GM12878 (cell line): ENCODE measurements at regions not wholly inside any gene's neighbourhood (a gene's known extent, or its start where the extent isn't known, plus 50 kb on each side); places are given as distances from the start of the nearest gene placed in this dataset.

Source experiments
- BHLHE40 ChIP-seq, 2 experiments: fragments of 450-650 bp in 1 of 2; IDR thresholded peaks; 2 replicates each; pipeline ENCODE4 v1.6.1; 2011 to 2017; ENCODE audit warnings: low read depth in 2 of 2, borderline replicate concordance in 1 of 2, improper control_type of control experiment in 1 of 2, low read length in 1 of 2, mild to moderate bottlenecking in 1 of 2
- CHD1 ChIP-seq: IDR thresholded peaks from 2 replicates; pipeline ENCODE4 v1.6.1; 2012; ENCODE audit warnings: low read depth, low read length, improper control_type of control experiment
- CTCF ChIP-seq, 3 experiments: IDR thresholded peaks in 2 of 3; conservative IDR thresholded peaks in 1 of 3; 2 replicates each; pipeline ENCODE4 v1.5.1; 2011; ENCODE audit warnings: low read depth in 3 of 3, low read length in 3 of 3, mild to moderate bottlenecking in 3 of 3, control low read depth in 2 of 3, moderate library complexity in 2 of 3, inconsistent platforms in 1 of 3, mixed read lengths in 1 of 3; ENCODE audit not compliant: control insufficient read depth in 2 of 3, insufficient read depth in 1 of 3; ENCODE audit errors: extremely low read depth in 1 of 3
- EP300 ChIP-seq, 2 experiments: fragments of 150-350 bp in 1 of 2; IDR thresholded peaks; 2 replicates each; pipeline ENCODE4 v1.6.1; 2011 to 2012; ENCODE audit warnings: low read depth in 2 of 2, low read length in 2 of 2, borderline replicate concordance in 1 of 2, improper control_type of control experiment in 1 of 2, inconsistent platforms in 1 of 2; ENCODE audit not compliant: control insufficient read depth in 1 of 2
- NFYA ChIP-seq: IDR thresholded peaks from 2 replicates; pipeline ENCODE4 v1.6.1; 2011; ENCODE audit warnings: low read depth, mild to moderate bottlenecking, low read length, improper control_type of control experiment, borderline replicate concordance
- PAX8 ChIP-seq: fragments of 450-650 bp; IDR thresholded peaks from 2 replicates; pipeline ENCODE4 v1.6.1; 2017; ENCODE audit warnings: mild to moderate bottlenecking, moderate library complexity
- POLR2A ChIP-seq: IDR thresholded peaks from 2 replicates; pipeline ENCODE4 v1.6.1; 2011; ENCODE audit warnings: low read depth, mild to moderate bottlenecking, low read length
- RFX5 ChIP-seq: IDR thresholded peaks from 2 replicates; pipeline ENCODE4 v1.6.1; 2011; ENCODE audit warnings: low read depth, low read length, improper control_type of control experiment
- TARDBP ChIP-seq: IDR thresholded peaks from 2 replicates; pipeline ENCODE4 v1.6.1; 2016; ENCODE audit warnings: borderline replicate concordance
- USF1 ChIP-seq: IDR thresholded peaks from 2 replicates; pipeline ENCODE4 v1.6.1; 2011; ENCODE audit warnings: borderline replicate concordance, low read depth, mild to moderate bottlenecking, moderate library complexity, mixed read lengths, low read length; ENCODE audit not compliant: insufficient read depth; ENCODE audit errors: extremely low read length
- ZNF274 ChIP-seq: IDR thresholded peaks from one replicate; pipeline ENCODE4 v1.8.0; 2011; ENCODE audit not compliant: insufficient read length, insufficient read depth
- TF ChIP-seq, protein P1 (sequence below): fragments of 450-650 bp; IDR thresholded peaks from 2 replicates; pipeline ENCODE4 v1.6.1; 2014; ENCODE audit warnings: mild to moderate bottlenecking

DNA sequence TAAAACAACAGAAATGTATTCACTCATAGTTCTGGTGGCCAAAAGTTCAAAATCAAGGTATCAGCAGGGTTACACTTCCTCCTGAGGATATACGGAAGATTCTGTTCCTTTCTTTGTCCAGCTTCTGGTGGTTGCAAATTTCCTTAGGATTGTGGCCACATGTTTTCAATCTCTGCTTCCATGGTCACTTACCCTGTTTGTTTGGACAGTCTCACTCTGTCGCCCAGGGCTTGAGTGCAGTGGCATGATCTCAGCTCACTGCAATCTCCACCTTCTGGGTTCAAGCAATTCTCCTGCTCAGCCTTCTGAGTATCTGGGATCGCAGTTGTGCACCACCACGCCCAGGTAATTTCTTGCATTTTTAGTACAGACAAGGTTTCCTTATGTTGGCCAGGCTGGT is 534.3 kb downstream of the KCNA4 start:
- TF ChIP-seq RFX5 (no peak), PAX8 (no peak), CTCF (IDR thresholded peaks at IDR 0.05 in 2 of 3, conservative IDR thresholded peaks at IDR 0.05 in 1 of 3; ENCODE audit: control insufficient read depth in 2 of 3, extremely low read depth in 1 of 3, insufficient read depth in 1 of 3, low read depth in 3 of 3, low read length in 3 of 3) (no peak), POLR2A (no peak), ZNF274 (no peak), USF1 (no peak), CHD1 (no peak), EP300 (IDR thresholded peaks at IDR 0.05; ENCODE audit: borderline replicate concordance in 1 of 2, control insufficient read depth in 1 of 2, low read depth in 2 of 2, low read length in 2 of 2) (no peak), TARDBP (no peak), NFYA (no peak), BHLHE40 (IDR thresholded peaks at IDR 0.05; ENCODE audit: borderline replicate concordance in 1 of 2, low read depth in 2 of 2, low read length in 1 of 2) (no peak)
- TF ChIP-seq, protein P1, sequence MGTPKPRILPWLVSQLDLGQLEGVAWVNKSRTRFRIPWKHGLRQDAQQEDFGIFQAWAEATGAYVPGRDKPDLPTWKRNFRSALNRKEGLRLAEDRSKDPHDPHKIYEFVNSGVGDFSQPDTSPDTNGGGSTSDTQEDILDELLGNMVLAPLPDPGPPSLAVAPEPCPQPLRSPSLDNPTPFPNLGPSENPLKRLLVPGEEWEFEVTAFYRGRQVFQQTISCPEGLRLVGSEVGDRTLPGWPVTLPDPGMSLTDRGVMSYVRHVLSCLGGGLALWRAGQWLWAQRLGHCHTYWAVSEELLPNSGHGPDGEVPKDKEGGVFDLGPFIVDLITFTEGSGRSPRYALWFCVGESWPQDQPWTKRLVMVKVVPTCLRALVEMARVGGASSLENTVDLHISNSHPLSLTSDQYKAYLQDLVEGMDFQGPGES = no peak
